ENCODE measurements at regions not wholly inside any gene's neighbourhood (a gene's known extent, or its start where the extent isn't known, plus 50 kb on each side); places are given as distances from the start of the nearest gene placed in this dataset.

- H3K27me3 Mint-ChIP-seq (ENCODE audit: low read depth): no peaks in the 10 kb centered on the region
- H3K4me1 Mint-ChIP-seq: peaks cover 28% of the 10 kb centered on the region
- no peak for TF ChIP-seq CTCF (IDR thresholded peaks at IDR 0.05; ENCODE audit: unreplicated experiment in 3 of 3)
- peaks cover 3% of the 10 kb centered on the region for H3K9me3 Mint-ChIP-seq
- no peak overlapping the region for H3K27ac Mint-ChIP-seq
- H3K36me3 Mint-ChIP-seq (ENCODE audit: low read depth): no peaks in the 10 kb centered on the region
- no peak overlapping the region for H3K4me3 Mint-ChIP-seq
Observed at GRCh38 chr2:17085546-17086202, 420.0 kb upstream of the CYRIA start.

- peaks cover 10% of the 10 kb centered on the region for H3K9me3 Mint-ChIP-seq
- TF ChIP-seq CTCF (IDR thresholded peaks at IDR 0.05; ENCODE audit: unreplicated experiment in 3 of 3): no peak
- peaks cover 28% of the 10 kb centered on the region for H3K4me1 Mint-ChIP-seq
- no peaks in the 10 kb centered on the region for H3K27me3 Mint-ChIP-seq (ENCODE audit: low read depth)
- H3K36me3 Mint-ChIP-seq (ENCODE audit: low read depth): no peaks in the 10 kb centered on the region
- peak overlapping the region in 2 of 3 experiments; percentile 9 to 29 for H3K27ac Mint-ChIP-seq
- no peak overlapping the region for H3K4me3 Mint-ChIP-seq
Observed at GRCh38 chr2:17084877-17085276, 419.2 kb upstream of the CYRIA start.

GRCh38 chr2:17083902-17084301 is 418.3 kb upstream of the CYRIA start:
- no peak overlapping the region for H3K4me3 Mint-ChIP-seq
- H3K36me3 Mint-ChIP-seq (ENCODE audit: low read depth): peaks cover 3% of the 10 kb centered on the region
- no peaks in the 10 kb centered on the region for H3K27me3 Mint-ChIP-seq (ENCODE audit: low read depth)
- TF ChIP-seq CTCF (IDR thresholded peaks at IDR 0.05; ENCODE audit: unreplicated experiment in 3 of 3): no peak
- peaks cover 13% of the 10 kb centered on the region for H3K9me3 Mint-ChIP-seq
- H3K4me1 Mint-ChIP-seq: peaks cover 28% of the 10 kb centered on the region
- peak overlapping the region in 1 of 3 experiments; percentile 9 for H3K27ac Mint-ChIP-seq

- Mint-ChIP-seq H3K4me1 (peaks cover 19% of the 10 kb centered on the region), H3K4me3 (no peak overlapping the region), H3K27ac (no peak overlapping the region), H3K36me3 (ENCODE audit: low read depth) (peaks cover 9% of the 10 kb centered on the region), H3K27me3 (ENCODE audit: low read depth) (no peaks in the 10 kb centered on the region), H3K9me3 (peaks cover 24% of the 10 kb centered on the region)
- no peak for TF ChIP-seq CTCF (IDR thresholded peaks at IDR 0.05; ENCODE audit: unreplicated experiment in 3 of 3)
Observed at GRCh38 chr2:17079262-17079661, 413.6 kb upstream of the CYRIA start.

GRCh38 chr2:17076533-17076932 is 410.9 kb upstream of the CYRIA start:
- H3K36me3 Mint-ChIP-seq (ENCODE audit: low read depth): peaks cover 9% of the 10 kb centered on the region
- no peaks in the 10 kb centered on the region for H3K27me3 Mint-ChIP-seq (ENCODE audit: low read depth)
- H3K4me1 Mint-ChIP-seq: peaks cover 5% of the 10 kb centered on the region
- H3K4me3 Mint-ChIP-seq: no peak overlapping the region
- no peak for TF ChIP-seq CTCF (IDR thresholded peaks at IDR 0.05; ENCODE audit: unreplicated experiment in 3 of 3)
- peak overlapping the region; percentile 78 to 92 (median 82) for H3K27ac Mint-ChIP-seq
- peaks cover 27% of the 10 kb centered on the region for H3K9me3 Mint-ChIP-seq

DNA sequence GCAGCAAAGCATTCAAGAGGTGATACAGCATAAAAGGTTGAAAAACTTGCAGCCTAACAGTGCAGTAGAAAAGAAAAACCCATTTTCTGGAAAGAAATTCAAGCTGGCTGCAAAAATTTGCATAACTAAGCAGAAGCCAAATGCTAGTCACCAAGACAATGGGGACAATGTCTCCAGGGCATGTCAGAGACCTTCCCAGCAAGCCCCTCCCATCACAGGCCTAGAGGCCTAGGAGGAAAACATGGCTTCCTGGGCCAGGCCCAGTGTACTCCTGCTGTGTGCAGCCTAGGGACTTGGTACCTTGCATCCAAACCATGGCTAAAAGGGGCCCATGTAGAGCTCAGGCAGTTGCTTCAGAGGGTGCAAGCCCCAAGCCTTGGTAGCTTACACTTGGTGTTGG is 405.1 kb upstream of the CYRIA start:
- Mint-ChIP-seq H3K4me1 (peaks cover 10% of the 10 kb centered on the region), H3K27me3 (ENCODE audit: low read depth) (peaks cover under 1% of the 10 kb centered on the region), H3K4me3 (no peak overlapping the region), H3K9me3 (peaks cover 10% of the 10 kb centered on the region), H3K27ac (no peak overlapping the region), H3K36me3 (ENCODE audit: low read depth) (no peaks in the 10 kb centered on the region)
- TF ChIP-seq CTCF (IDR thresholded peaks at IDR 0.05; ENCODE audit: unreplicated experiment in 3 of 3): no peak
